ENCODE measurements at regions not wholly inside any gene's neighbourhood (a gene's known extent, or its start where the extent isn't known, plus 50 kb on each side); places are given as distances from the start of the nearest gene placed in this dataset.

DNA sequence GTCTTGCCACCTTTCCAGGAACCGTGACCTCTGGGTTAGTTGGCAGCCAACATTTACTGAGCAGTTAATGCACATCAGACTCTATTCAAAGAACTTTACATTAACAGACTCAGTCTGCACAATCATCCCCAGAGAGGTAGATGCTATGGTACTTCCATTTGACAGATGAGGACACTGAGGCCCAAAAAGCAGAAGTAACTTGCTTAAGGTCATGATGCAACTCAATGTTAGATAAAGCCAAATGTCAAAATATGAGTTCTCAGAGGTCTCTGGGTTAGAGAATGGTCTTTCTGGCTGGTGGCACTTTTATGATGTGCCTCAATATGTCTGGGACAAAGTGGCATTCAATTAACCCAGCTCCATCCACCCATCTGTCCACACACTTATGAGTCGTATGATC is 450.0 kb downstream of the MIAT start:
- TF ChIP-seq, protein P1, sequence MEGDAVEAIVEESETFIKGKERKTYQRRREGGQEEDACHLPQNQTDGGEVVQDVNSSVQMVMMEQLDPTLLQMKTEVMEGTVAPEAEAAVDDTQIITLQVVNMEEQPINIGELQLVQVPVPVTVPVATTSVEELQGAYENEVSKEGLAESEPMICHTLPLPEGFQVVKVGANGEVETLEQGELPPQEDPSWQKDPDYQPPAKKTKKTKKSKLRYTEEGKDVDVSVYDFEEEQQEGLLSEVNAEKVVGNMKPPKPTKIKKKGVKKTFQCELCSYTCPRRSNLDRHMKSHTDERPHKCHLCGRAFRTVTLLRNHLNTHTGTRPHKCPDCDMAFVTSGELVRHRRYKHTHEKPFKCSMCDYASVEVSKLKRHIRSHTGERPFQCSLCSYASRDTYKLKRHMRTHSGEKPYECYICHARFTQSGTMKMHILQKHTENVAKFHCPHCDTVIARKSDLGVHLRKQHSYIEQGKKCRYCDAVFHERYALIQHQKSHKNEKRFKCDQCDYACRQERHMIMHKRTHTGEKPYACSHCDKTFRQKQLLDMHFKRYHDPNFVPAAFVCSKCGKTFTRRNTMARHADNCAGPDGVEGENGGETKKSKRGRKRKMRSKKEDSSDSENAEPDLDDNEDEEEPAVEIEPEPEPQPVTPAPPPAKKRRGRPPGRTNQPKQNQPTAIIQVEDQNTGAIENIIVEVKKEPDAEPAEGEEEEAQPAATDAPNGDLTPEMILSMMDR (IDR thresholded peaks at IDR 0.05; ENCODE audit: low read depth, low read length) = no peak
- no peak for TF ChIP-seq POLR2A (IDR thresholded peaks at IDR 0.05; ENCODE audit: extremely low read depth, insufficient read length)
- TF ChIP-seq, protein P2, sequence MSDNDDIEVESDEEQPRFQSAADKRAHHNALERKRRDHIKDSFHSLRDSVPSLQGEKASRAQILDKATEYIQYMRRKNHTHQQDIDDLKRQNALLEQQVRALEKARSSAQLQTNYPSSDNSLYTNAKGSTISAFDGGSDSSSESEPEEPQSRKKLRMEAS (IDR thresholded peaks at IDR 0.05; ENCODE audit: low read depth, low read length) = no peak

Measured in NB4 (cell line).